ENCODE measurements at regions not wholly inside any gene's neighbourhood (a gene's known extent, or its start where the extent isn't known, plus 50 kb on each side); places are given as distances from the start of the nearest gene placed in this dataset.

DNA sequence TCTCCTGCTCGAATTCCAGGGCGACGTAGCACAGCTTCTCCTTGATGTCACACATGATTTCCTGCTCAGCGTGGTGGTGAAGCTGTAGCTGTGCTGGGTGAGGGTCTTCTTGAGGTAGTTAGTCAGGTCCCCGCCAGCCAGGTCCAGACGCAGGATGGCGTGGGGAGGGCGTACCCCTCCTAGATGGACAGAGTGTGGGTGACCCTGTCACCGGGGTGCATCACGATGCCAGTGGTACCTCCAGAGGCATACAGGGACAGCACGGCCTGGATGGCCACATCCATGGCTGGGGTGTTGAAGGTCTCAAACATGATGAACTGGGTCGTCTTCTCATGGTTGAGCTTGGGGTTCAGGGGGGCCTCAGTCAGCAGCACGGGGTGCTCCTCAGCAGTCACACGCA lies 110.2 kb upstream of the CNR1 start:
- no peaks in the 10 kb centered on the region for H3K27me3 ChIP-seq (ENCODE audit: control insufficient read depth, insufficient read depth, low read length)
- no peak overlapping the region for H3K4me3 ChIP-seq (ENCODE audit: low read length)
- no peaks in the 10 kb centered on the region for H3K4me1 ChIP-seq (ENCODE audit: control insufficient read depth, insufficient read depth, low read length)
- no peaks in the 10 kb centered on the region for H3K36me3 ChIP-seq (ENCODE audit: insufficient read depth, low read length)
- no peak overlapping the region for H3K9ac ChIP-seq (ENCODE audit: low read depth, low read length)
- no peak overlapping the region for H3K4me2 ChIP-seq (ENCODE audit: low read length)
- no peaks in the 10 kb centered on the region for H3K9me3 ChIP-seq (replicated peaks; ENCODE audit: low read length)

DNA sequence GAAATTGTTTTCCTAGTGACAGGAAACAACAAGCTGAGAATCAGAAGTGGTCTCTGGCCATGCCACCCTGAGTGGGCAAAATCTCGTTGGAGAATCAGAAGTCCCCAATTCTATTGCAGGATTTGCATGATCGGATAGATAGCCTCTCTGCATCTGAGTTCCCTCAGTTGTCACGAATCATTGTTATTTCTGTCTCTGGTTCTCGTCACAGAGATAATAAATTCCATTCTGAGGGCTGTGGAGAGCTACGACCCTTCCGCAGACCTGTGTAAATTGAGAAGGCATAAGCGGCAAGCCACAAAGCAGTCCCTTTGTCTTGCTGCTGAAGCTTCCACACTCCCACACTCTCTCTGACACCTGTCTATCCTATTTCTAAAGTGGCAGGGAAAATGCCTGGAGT lies 102.4 kb upstream of the CNR1 start:
- Histone ChIP-seq H3K4me2 (ENCODE audit: low read length) (no peak overlapping the region), H3K36me3 (ENCODE audit: insufficient read depth, low read length) (no peaks in the 10 kb centered on the region), H3K9me3 (replicated peaks; ENCODE audit: low read length) (no peaks in the 10 kb centered on the region), H3K27me3 (ENCODE audit: control insufficient read depth, insufficient read depth, low read length) (no peaks in the 10 kb centered on the region), H3K4me1 (ENCODE audit: control insufficient read depth, insufficient read depth, low read length) (no peaks in the 10 kb centered on the region), H3K4me3 (ENCODE audit: low read length) (no peak overlapping the region), H3K9ac (ENCODE audit: low read depth, low read length) (no peak overlapping the region)

DNA sequence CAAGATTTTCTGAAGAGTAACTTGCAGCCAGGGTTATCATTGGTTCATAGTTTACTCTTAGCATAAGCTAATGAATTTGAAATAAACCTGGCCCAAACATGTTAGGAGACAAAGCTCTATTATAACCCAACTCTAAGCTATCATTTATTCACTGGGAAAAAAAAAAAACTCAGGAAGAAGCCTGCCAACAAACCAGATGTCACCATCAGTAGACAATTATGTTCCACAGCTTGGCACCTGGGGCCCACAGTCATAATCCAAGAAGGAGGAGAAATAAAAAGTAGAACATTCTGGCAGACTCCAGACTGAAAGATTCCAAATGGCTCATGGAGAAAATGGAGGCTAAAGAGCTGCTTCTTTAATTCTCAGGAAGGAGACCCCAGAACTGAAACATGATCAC lies 100.0 kb upstream of the CNR1 start:
- Histone ChIP-seq H3K4me1 (ENCODE audit: control insufficient read depth, insufficient read depth, low read length) (no peaks in the 10 kb centered on the region), H3K9me3 (replicated peaks; ENCODE audit: low read length) (no peaks in the 10 kb centered on the region), H3K4me2 (ENCODE audit: low read length) (no peak overlapping the region), H3K27me3 (ENCODE audit: control insufficient read depth, insufficient read depth, low read length) (no peaks in the 10 kb centered on the region), H3K4me3 (ENCODE audit: low read length) (no peak overlapping the region), H3K9ac (ENCODE audit: low read depth, low read length) (no peak overlapping the region), H3K36me3 (ENCODE audit: insufficient read depth, low read length) (no peaks in the 10 kb centered on the region)

DNA sequence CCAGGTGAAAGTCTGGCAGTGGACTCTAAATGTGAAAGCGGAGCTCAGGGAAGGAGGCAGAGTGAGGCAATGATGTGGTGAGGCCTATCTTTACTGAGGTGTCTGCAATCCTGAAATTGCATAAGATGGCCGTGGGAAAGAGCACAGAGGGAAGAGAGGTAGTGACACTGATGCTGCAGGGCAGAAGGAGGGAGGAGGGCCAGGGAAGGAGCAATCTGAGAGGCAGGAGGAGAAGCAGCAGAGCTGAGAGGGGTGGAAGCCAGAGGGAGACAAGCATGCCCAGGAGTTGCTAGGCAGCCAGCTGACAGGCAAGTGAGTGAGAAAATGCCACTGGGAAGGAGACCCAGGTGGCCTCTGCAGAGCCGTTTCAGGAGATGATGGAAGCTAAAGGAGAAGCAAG lies 97.4 kb upstream of the CNR1 start:
- H3K9me3 ChIP-seq (replicated peaks; ENCODE audit: low read length): no peaks in the 10 kb centered on the region
- H3K4me1 ChIP-seq (ENCODE audit: control insufficient read depth, insufficient read depth, low read length): no peaks in the 10 kb centered on the region
- no peak overlapping the region for H3K9ac ChIP-seq (ENCODE audit: low read depth, low read length)
- H3K27me3 ChIP-seq (ENCODE audit: control insufficient read depth, insufficient read depth, low read length): no peaks in the 10 kb centered on the region
- no peak overlapping the region for H3K4me3 ChIP-seq (ENCODE audit: low read length)
- no peak overlapping the region for H3K4me2 ChIP-seq (ENCODE audit: low read length)
- no peaks in the 10 kb centered on the region for H3K36me3 ChIP-seq (ENCODE audit: insufficient read depth, low read length)

DNA sequence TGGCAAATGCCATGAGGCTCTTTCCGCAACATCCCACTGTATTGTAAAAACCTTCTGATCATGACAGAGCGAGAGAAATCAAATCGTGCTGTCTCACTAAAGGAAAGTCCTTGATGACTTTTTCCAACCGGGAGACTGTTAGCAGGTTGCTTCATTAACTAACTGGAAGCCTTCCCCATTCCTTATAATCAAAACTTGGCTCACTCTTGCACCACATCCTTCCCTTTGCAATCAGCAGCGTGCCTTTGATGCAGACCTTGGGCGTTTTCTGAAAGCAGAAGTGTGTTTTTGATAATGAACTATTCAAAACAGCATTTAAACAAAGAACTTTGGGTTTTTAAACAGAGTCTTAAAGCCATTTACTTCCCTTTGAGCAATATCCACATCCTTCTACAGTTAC lies 96.2 kb upstream of the CNR1 start:
- H3K4me3 ChIP-seq (ENCODE audit: low read length): no peak overlapping the region
- H3K27me3 ChIP-seq (ENCODE audit: control insufficient read depth, insufficient read depth, low read length): no peaks in the 10 kb centered on the region
- no peaks in the 10 kb centered on the region for H3K9me3 ChIP-seq (replicated peaks; ENCODE audit: low read length)
- H3K4me2 ChIP-seq (ENCODE audit: low read length): no peak overlapping the region
- H3K4me1 ChIP-seq (ENCODE audit: control insufficient read depth, insufficient read depth, low read length): no peaks in the 10 kb centered on the region
- H3K36me3 ChIP-seq (ENCODE audit: insufficient read depth, low read length): no peaks in the 10 kb centered on the region
- no peak overlapping the region for H3K9ac ChIP-seq (ENCODE audit: low read depth, low read length)

DNA sequence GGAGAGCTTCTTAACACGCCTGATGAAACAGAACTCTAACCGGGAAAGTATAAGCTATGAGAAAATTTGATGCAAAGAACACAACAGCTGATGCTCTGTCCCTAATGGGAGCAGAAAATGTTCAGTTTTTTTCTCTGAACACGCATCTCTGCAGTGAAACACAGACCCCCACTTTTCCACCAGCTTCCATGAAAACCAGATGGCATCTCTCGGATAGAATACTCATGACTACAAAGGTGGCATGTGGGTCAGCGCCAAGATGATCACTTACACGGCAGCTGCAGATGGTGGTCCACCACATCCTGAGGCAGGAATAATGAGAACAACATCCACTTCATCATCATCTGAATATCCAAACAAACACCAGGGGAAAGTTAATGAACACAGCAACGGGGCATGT lies 85.2 kb upstream of the CNR1 start:
- no peaks in the 10 kb centered on the region for H3K4me1 ChIP-seq (ENCODE audit: control insufficient read depth, insufficient read depth, low read length)
- H3K9me3 ChIP-seq (replicated peaks; ENCODE audit: low read length): no peaks in the 10 kb centered on the region
- H3K4me3 ChIP-seq (ENCODE audit: low read length): no peak overlapping the region
- H3K9ac ChIP-seq (ENCODE audit: low read depth, low read length): no peak overlapping the region
- no peaks in the 10 kb centered on the region for H3K27me3 ChIP-seq (ENCODE audit: control insufficient read depth, insufficient read depth, low read length)
- H3K4me2 ChIP-seq (ENCODE audit: low read length): no peak overlapping the region
- H3K36me3 ChIP-seq (ENCODE audit: insufficient read depth, low read length): no peaks in the 10 kb centered on the region

DNA sequence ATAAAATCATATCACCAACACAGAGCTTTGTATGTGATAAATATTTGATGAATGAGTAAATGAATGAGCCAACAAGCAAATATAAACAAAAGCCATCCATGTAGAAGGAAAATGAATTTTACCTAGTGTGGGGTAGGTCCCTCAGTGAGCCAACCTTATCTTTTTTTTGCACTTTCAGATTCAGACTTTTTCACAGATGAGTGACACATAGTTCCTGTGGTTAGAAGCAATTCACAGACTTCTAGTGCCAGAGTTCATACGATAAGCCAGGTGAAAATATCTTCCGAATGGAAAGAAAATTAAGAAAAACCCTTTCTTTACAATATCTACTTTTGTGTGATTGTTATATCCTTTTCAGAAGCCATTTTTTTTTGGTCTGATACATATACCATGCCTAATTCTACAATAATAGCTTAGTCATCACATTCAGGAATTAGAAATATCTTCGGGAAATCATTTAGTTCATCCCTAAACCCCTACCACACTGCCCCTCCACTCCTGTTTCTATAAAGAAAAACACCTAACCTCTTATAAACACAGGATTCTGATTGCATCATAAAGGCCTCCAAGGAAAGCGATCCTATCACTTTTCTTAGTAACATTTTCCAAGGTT lies 82.7 kb upstream of the CNR1 start:
- no peaks in the 10 kb centered on the region for H3K4me1 ChIP-seq (ENCODE audit: control insufficient read depth, insufficient read depth, low read length)
- H3K9ac ChIP-seq (ENCODE audit: low read depth, low read length): no peak overlapping the region
- H3K27me3 ChIP-seq (ENCODE audit: control insufficient read depth, insufficient read depth, low read length): no peaks in the 10 kb centered on the region
- no peaks in the 10 kb centered on the region for H3K36me3 ChIP-seq (ENCODE audit: insufficient read depth, low read length)
- H3K9me3 ChIP-seq (replicated peaks; ENCODE audit: low read length): no peaks in the 10 kb centered on the region
- H3K4me2 ChIP-seq (ENCODE audit: low read length): no peak overlapping the region
- no peak overlapping the region for H3K4me3 ChIP-seq (ENCODE audit: low read length)

DNA sequence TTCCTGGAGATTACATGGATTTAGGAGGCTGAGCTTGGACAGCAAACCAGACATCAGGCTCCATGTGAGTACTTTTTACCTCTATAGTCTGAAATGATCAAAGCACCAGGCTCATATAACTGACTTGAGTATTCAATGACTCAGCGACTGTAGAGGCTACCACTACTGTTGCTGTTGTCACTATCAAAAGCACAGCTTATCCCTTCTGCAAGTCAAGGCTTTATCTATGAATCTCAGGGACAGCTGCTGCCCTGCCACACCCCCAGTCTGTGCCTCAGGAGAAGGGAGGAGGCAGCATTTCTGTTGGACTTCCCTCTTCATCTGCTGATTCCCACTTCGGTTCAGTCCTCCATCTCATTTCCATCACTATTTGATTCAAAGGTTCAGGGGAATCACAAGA lies 80.5 kb upstream of the CNR1 start:
- Histone ChIP-seq H3K27me3 (ENCODE audit: control insufficient read depth, insufficient read depth, low read length) (no peaks in the 10 kb centered on the region), H3K9me3 (replicated peaks; ENCODE audit: low read length) (no peaks in the 10 kb centered on the region), H3K36me3 (ENCODE audit: insufficient read depth, low read length) (no peaks in the 10 kb centered on the region), H3K9ac (ENCODE audit: low read depth, low read length) (no peak overlapping the region), H3K4me2 (ENCODE audit: low read length) (no peak overlapping the region), H3K4me1 (ENCODE audit: control insufficient read depth, insufficient read depth, low read length) (no peaks in the 10 kb centered on the region), H3K4me3 (ENCODE audit: low read length) (no peak overlapping the region)

DNA sequence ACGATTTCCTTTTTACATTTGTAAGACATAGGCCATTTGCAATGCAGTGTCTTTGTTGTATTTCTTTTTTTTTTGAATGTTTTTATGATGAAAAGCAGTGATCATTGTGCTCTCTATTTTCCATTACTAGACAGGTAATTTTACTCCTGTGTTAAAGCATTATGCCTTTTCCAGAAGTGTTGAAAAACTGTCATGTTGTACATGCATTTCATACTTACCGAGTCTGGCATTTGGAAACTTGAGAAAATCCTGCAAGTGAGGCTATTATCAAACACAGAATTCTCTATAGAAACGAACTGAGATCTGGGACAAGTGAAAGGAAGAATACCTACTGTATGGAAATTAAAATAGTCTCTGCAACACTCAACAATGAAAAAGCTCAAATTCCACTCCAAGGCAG lies 78.6 kb upstream of the CNR1 start:
- Histone ChIP-seq H3K27me3 (ENCODE audit: control insufficient read depth, insufficient read depth, low read length) (no peaks in the 10 kb centered on the region), H3K9me3 (replicated peaks; ENCODE audit: low read length) (no peaks in the 10 kb centered on the region), H3K4me2 (ENCODE audit: low read length) (no peak overlapping the region), H3K9ac (ENCODE audit: low read depth, low read length) (no peak overlapping the region), H3K36me3 (ENCODE audit: insufficient read depth, low read length) (no peaks in the 10 kb centered on the region), H3K4me3 (ENCODE audit: low read length) (no peak overlapping the region), H3K4me1 (ENCODE audit: control insufficient read depth, insufficient read depth, low read length) (no peaks in the 10 kb centered on the region)

DNA sequence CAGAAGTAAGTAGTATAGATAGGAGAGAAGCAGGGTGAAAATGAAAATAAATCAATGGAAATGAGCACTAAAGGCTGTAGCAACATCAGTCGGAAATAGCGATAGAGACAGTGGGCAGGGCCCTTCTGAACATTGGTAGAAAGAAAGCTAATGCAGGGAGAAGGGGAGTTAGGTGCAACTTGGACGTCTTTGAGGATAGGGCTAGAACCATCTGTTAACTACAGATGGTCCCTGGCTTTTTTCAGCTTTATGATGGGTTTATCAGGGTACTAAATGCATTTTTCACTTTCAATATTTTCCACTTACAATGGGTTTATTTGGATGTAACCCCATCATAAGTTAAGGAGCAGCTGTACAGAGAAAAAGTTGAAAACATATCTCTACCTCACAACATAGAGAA lies 72.8 kb upstream of the CNR1 start:
- Histone ChIP-seq H3K4me1 (ENCODE audit: control insufficient read depth, insufficient read depth, low read length) (no peaks in the 10 kb centered on the region), H3K36me3 (ENCODE audit: insufficient read depth, low read length) (no peaks in the 10 kb centered on the region), H3K9me3 (replicated peaks; ENCODE audit: low read length) (no peaks in the 10 kb centered on the region), H3K4me3 (ENCODE audit: low read length) (no peak overlapping the region), H3K9ac (ENCODE audit: low read depth, low read length) (no peak overlapping the region), H3K4me2 (ENCODE audit: low read length) (no peak overlapping the region), H3K27me3 (ENCODE audit: control insufficient read depth, insufficient read depth, low read length) (peaks cover 2% of the 10 kb centered on the region)

DNA sequence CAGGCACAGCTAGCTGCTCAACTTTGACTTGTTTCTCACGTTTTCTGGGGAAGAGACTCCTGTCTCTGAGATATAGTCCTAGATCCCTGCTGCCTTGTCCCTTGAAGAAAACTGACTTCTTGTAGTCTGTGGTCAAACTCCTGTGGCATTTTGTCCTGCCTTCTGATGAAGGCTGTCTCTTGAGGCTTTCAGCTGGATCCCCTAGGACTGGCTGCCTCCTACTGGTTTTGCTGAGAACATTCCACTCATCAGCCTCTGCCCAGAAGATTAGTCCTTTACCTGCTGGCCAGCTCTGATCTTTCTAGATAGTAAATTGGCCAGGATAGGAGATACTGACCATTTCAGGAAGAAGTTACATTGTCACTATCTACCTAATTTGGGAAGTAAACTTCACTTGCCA lies 71.9 kb upstream of the CNR1 start:
- no peaks in the 10 kb centered on the region for H3K36me3 ChIP-seq (ENCODE audit: insufficient read depth, low read length)
- no peak overlapping the region for H3K4me2 ChIP-seq (ENCODE audit: low read length)
- H3K4me3 ChIP-seq (ENCODE audit: low read length): no peak overlapping the region

DNA sequence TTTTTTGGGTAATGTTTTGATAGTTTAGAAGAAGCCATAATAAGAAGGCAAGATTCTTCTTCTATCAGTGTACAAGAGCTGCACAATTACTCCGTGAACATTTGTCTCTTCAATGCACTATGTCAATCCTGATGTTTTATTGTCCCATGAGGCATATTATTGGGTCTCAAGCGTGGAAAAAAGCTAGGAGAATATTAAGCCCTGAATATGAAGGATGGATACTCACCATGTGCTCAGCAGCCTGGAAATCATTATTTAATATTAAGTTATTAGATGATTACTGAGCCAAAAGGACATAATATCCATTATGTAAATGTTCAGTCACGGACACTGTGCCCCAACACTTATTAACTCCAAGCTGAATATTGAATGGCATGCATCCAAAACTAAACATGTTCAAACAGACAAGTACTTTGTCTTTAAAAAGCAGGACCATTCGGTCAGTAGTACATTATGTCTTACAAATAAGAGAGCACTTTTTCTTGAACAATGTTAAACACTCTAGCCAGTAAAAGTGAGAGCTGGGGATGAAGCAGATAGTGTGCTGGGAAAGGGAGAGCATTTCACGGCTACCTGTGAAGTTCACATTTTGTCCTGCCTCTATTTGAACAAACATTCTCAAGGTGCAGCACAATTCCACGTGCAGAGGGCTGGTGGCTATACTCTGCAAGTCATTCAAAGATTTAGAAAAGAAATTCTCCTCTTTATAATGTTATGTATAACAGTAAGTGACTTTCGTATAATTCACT lies 70.6 kb upstream of the CNR1 start:
- H3K27me3 ChIP-seq (ENCODE audit: control insufficient read depth, insufficient read depth, low read length): peaks cover 2% of the 10 kb centered on the region
- H3K36me3 ChIP-seq (ENCODE audit: insufficient read depth, low read length): no peaks in the 10 kb centered on the region
- H3K9me3 ChIP-seq (replicated peaks; ENCODE audit: low read length): no peaks in the 10 kb centered on the region
- H3K4me3 ChIP-seq (ENCODE audit: low read length): no peak overlapping the region
- H3K4me2 ChIP-seq (ENCODE audit: low read length): no peak overlapping the region
- no peaks in the 10 kb centered on the region for H3K4me1 ChIP-seq (ENCODE audit: control insufficient read depth, insufficient read depth, low read length)
- no peak overlapping the region for H3K9ac ChIP-seq (ENCODE audit: low read depth, low read length)

More for the DNA sequence above, 71.9 kb upstream of the CNR1 start:
- no peaks in the 10 kb centered on the region for H3K9me3 ChIP-seq (replicated peaks; ENCODE audit: low read length)
- no peak overlapping the region for H3K9ac ChIP-seq (ENCODE audit: low read depth, low read length)
- H3K4me1 ChIP-seq (ENCODE audit: control insufficient read depth, insufficient read depth, low read length): no peaks in the 10 kb centered on the region
- peaks cover 2% of the 10 kb centered on the region for H3K27me3 ChIP-seq (ENCODE audit: control insufficient read depth, insufficient read depth, low read length)
